ENCODE measurements at regions not wholly inside any gene's neighbourhood (a gene's known extent, or its start where the extent isn't known, plus 50 kb on each side); places are given as distances from the start of the nearest gene placed in this dataset.

- TF ChIP-seq POLR2A (IDR thresholded peaks at IDR 0.05) (no peak), CTCF (IDR thresholded peaks at IDR 0.05) (no peak)
Measured at GRCh38 chr14:85811340-85811739, 281.4 kb downstream of the FLRT2 start.

All from thyroid gland (tissue), 4 donors.